ENCODE measurements at regions not wholly inside any gene's neighbourhood (a gene's known extent, or its start where the extent isn't known, plus 50 kb on each side); places are given as distances from the start of the nearest gene placed in this dataset.

- Mint-ChIP-seq H3K36me3 (no peaks in the 10 kb centered on the region), H3K27ac (no peak overlapping the region), H3K4me3 (no peak overlapping the region), H3K9me3 (peaks cover 0 to 3% (median 0%) of the 10 kb centered on the region in 8 donors), H3K4me1 (no peaks in the 10 kb centered on the region), H3K27me3 (no peaks in the 10 kb centered on the region)
- H3K9me3 ChIP-seq (ENCODE audit: control insufficient read depth in 1 of 2, low read length in 2 of 2): no peaks in the 10 kb centered on the region
- no peak overlapping the region for H3K27ac ChIP-seq (ENCODE audit: low read depth, low read length)
- no peaks in the 10 kb centered on the region for H3K4me1 ChIP-seq (ENCODE audit: insufficient read depth, low read length)
- H3K27me3 ChIP-seq (ENCODE audit: insufficient read depth, low read length): no peaks in the 10 kb centered on the region
- CTCF ChIA-PET (ENCODE audit: partially characterized antibody): interaction anchor here (1.2 kb wide), 1 partner anchor 9 kb away, joined by 3 read pairs; no protein-coding TSS in a partner anchor
- POLR2A ChIA-PET (ENCODE audit: partially characterized antibody): no interaction called here
- no peak overlapping the region for H3K4me3 ChIP-seq (ENCODE audit: low read length in 2 of 2)
- no peak for DNase-seq
- intact Hi-C loops (cut with micrococcal nuclease): no loop called here
- no peaks in the 10 kb centered on the region for H3K36me3 ChIP-seq (ENCODE audit: insufficient read depth, low read length)
Observed at GRCh38 chrX:39501822-39502221, 595.9 kb downstream of the BCOR start.

DNA sequence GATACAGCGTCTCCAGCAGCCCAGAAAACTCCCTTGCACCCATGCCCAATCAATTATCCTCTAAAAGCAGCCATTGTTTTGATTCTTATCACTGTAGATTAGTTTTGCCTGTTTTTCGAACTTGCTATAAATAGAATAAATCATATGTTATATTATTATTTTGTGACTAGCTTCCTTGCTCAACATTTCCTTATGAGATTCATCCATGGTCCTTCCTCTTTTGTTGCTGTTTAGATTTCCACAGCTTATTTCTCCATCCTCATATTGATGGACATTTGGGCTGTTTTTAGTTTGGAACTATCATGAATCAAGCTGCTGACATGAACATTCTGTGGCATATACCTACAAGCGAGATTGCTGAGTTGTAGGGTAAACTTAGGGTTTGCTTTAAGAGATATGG lies 595.3 kb downstream of the BCOR start:
- Histone ChIP-seq H3K27me3 (ENCODE audit: insufficient read depth, low read length) (no peaks in the 10 kb centered on the region), H3K9me3 (ENCODE audit: control insufficient read depth in 1 of 2, low read length in 2 of 2) (no peaks in the 10 kb centered on the region), H3K4me3 (ENCODE audit: low read length in 2 of 2) (no peak overlapping the region), H3K27ac (ENCODE audit: low read depth, low read length) (no peak overlapping the region), H3K4me1 (ENCODE audit: insufficient read depth, low read length) (no peaks in the 10 kb centered on the region), H3K36me3 (ENCODE audit: insufficient read depth, low read length) (no peaks in the 10 kb centered on the region)
- ChIA-PET POLR2A (ENCODE audit: partially characterized antibody) (no interaction called here), CTCF (ENCODE audit: partially characterized antibody) (no interaction called here)
- intact Hi-C loops (cut with micrococcal nuclease): no loop called here
- H3K27me3 Mint-ChIP-seq: no peaks in the 10 kb centered on the region
- peaks cover 0 to 3% (median 0%) of the 10 kb centered on the region in 8 donors for H3K9me3 Mint-ChIP-seq
- H3K4me3 Mint-ChIP-seq: no peak overlapping the region
- H3K27ac Mint-ChIP-seq: no peak overlapping the region
- no peaks in the 10 kb centered on the region for H3K4me1 Mint-ChIP-seq
- DNase-seq: no peak
- H3K36me3 Mint-ChIP-seq: no peaks in the 10 kb centered on the region

- Histone ChIP-seq H3K9me3 (ENCODE audit: control insufficient read depth in 1 of 2, low read length in 2 of 2) (no peaks in the 10 kb centered on the region), H3K4me3 (ENCODE audit: low read length in 2 of 2) (no peak overlapping the region), H3K4me1 (ENCODE audit: insufficient read depth, low read length) (no peaks in the 10 kb centered on the region), H3K27me3 (ENCODE audit: insufficient read depth, low read length) (no peaks in the 10 kb centered on the region), H3K27ac (ENCODE audit: low read depth, low read length) (no peak overlapping the region), H3K36me3 (ENCODE audit: insufficient read depth, low read length) (no peaks in the 10 kb centered on the region)
- no peak overlapping the region for H3K4me3 Mint-ChIP-seq
- peak overlapping the region in 1 of 7 donors; percentile 13 for H3K27ac Mint-ChIP-seq
- intact Hi-C loops (cut with micrococcal nuclease): no loop called here
- DNase-seq: no peak
- H3K27me3 Mint-ChIP-seq: no peaks in the 10 kb centered on the region
- H3K4me1 Mint-ChIP-seq: peaks cover 2 to 6% (median 4%) of the 10 kb centered on the region in 4 donors
- peaks cover 0 to 7% (median 5%) of the 10 kb centered on the region in 8 donors for H3K9me3 Mint-ChIP-seq
- POLR2A ChIA-PET (ENCODE audit: partially characterized antibody): no interaction called here
- CTCF ChIA-PET (ENCODE audit: partially characterized antibody): no interaction called here
- no peaks in the 10 kb centered on the region for H3K36me3 Mint-ChIP-seq
Observed at GRCh38 chrX:39504227-39504626, 593.5 kb downstream of the BCOR start.

DNA sequence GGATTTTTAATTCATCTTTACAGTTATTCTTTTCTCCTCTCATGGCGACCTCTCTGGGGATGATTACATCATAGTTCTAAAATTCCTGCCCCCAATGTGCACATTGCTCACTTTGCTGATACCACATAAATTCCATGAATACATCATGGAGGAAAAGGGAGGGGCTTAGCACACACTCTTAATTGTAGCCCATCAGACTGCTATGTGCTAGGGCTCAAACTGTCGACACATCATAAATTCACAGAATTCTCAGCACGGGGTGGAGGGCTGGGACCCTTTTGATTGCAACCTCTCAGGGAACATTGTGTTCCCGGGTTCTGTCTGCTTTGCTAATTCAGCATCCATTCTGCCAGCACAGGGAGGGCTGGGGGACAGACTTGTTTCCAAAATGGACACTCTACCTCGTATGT lies 592.9 kb downstream of the BCOR start:
- Histone ChIP-seq H3K36me3 (ENCODE audit: insufficient read depth, low read length) (no peaks in the 10 kb centered on the region), H3K27me3 (ENCODE audit: insufficient read depth, low read length) (no peaks in the 10 kb centered on the region), H3K4me1 (ENCODE audit: insufficient read depth, low read length) (no peaks in the 10 kb centered on the region), H3K9me3 (ENCODE audit: control insufficient read depth in 1 of 2, low read length in 2 of 2) (no peaks in the 10 kb centered on the region), H3K4me3 (ENCODE audit: low read length in 2 of 2) (no peak overlapping the region), H3K27ac (ENCODE audit: low read depth, low read length) (no peak overlapping the region)
- intact Hi-C loops (cut with micrococcal nuclease): no loop called here
- peaks cover 2 to 6% (median 4%) of the 10 kb centered on the region in 4 donors for H3K4me1 Mint-ChIP-seq
- no peaks in the 10 kb centered on the region for H3K36me3 Mint-ChIP-seq
- DNase-seq: no peak
- peaks cover 0 to 13% (median 11%) of the 10 kb centered on the region in 8 donors for H3K9me3 Mint-ChIP-seq
- H3K27ac Mint-ChIP-seq: no peak overlapping the region
- H3K27me3 Mint-ChIP-seq: no peaks in the 10 kb centered on the region
- H3K4me3 Mint-ChIP-seq: no peak overlapping the region
- POLR2A ChIA-PET (ENCODE audit: partially characterized antibody): no interaction called here
- CTCF ChIA-PET (ENCODE audit: partially characterized antibody): no interaction called here

- Histone ChIP-seq H3K4me1 (ENCODE audit: insufficient read depth, low read length) (no peaks in the 10 kb centered on the region), H3K27ac (ENCODE audit: low read depth, low read length) (no peak overlapping the region), H3K36me3 (ENCODE audit: insufficient read depth, low read length) (no peaks in the 10 kb centered on the region), H3K9me3 (ENCODE audit: control insufficient read depth in 1 of 2, low read length in 2 of 2) (no peaks in the 10 kb centered on the region), H3K27me3 (ENCODE audit: insufficient read depth, low read length) (no peaks in the 10 kb centered on the region), H3K4me3 (ENCODE audit: low read length in 2 of 2) (no peak overlapping the region)
- Mint-ChIP-seq H3K36me3 (no peaks in the 10 kb centered on the region), H3K4me1 (peaks cover 2 to 6% (median 4%) of the 10 kb centered on the region in 4 donors), H3K27ac (no peak overlapping the region), H3K4me3 (no peak overlapping the region), H3K9me3 (peaks cover 0 to 21% (median 16%) of the 10 kb centered on the region in 8 donors), H3K27me3 (no peaks in the 10 kb centered on the region)
- intact Hi-C loops (cut with micrococcal nuclease): no loop called here
- ChIA-PET CTCF (ENCODE audit: partially characterized antibody) (no interaction called here), POLR2A (ENCODE audit: partially characterized antibody) (no interaction called here)
- no peak for DNase-seq
Observed at GRCh38 chrX:39506131-39506530, 591.6 kb downstream of the BCOR start.

GRCh38 chrX:39507034-39507433 lies 590.7 kb downstream of the BCOR start:
- intact Hi-C loops (cut with micrococcal nuclease): no loop called here
- DNase-seq: no peak
- no peak overlapping the region for H3K4me3 Mint-ChIP-seq
- H3K27me3 Mint-ChIP-seq: no peaks in the 10 kb centered on the region
- H3K27ac ChIP-seq (ENCODE audit: low read depth, low read length): no peak overlapping the region
- no peaks in the 10 kb centered on the region for H3K9me3 ChIP-seq (ENCODE audit: control insufficient read depth in 1 of 2, low read length in 2 of 2)
- no peaks in the 10 kb centered on the region for H3K27me3 ChIP-seq (ENCODE audit: insufficient read depth, low read length)
- POLR2A ChIA-PET (ENCODE audit: partially characterized antibody): no interaction called here
- peak overlapping the region in 1 of 7 donors; percentile 8 for H3K27ac Mint-ChIP-seq
- H3K4me1 ChIP-seq (ENCODE audit: insufficient read depth, low read length): no peaks in the 10 kb centered on the region
- CTCF ChIA-PET (ENCODE audit: partially characterized antibody): no interaction called here
- H3K4me3 ChIP-seq (ENCODE audit: low read length in 2 of 2): no peak overlapping the region
- peaks cover 2 to 6% (median 4%) of the 10 kb centered on the region in 4 donors for H3K4me1 Mint-ChIP-seq
- no peaks in the 10 kb centered on the region for H3K36me3 ChIP-seq (ENCODE audit: insufficient read depth, low read length)
- H3K36me3 Mint-ChIP-seq: no peaks in the 10 kb centered on the region
- H3K9me3 Mint-ChIP-seq: peaks cover 0 to 21% (median 16%) of the 10 kb centered on the region in 8 donors

DNA sequence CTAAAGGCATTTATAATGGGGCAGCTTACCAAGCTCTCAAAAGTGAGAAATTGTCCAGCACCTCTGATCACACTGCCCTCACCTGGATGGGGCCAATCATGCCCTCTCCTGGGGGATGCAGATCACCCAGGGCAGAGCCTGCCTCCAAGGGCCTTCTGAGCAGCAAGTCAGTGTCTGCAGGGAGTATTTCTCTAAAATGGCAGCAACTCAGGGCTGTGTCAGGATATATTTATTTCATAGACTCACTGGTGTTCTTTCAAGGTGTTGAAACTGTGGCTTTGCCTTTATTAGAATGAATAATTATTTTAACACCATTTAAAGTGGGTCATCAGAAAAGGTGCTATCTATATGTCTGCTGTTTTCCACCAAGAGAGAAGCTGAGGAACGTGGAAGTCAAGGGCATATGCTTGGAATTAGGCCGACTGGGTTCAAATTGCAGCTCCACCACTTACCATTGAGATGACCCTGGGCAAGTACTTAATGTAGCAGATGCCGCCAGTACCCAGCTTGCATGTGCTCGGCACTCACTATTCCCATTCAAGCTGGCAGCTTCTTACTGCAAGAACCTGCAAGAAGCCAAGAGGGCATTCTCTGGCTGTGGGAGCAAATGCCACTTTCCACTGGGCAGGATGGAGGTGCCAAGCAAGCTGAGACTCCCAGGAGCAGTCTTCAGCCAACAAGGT lies 590.0 kb downstream of the BCOR start:
- no peaks in the 10 kb centered on the region for H3K27me3 ChIP-seq (ENCODE audit: insufficient read depth, low read length)
- H3K9me3 ChIP-seq (ENCODE audit: control insufficient read depth in 1 of 2, low read length in 2 of 2): no peaks in the 10 kb centered on the region
- H3K36me3 ChIP-seq (ENCODE audit: insufficient read depth, low read length): no peaks in the 10 kb centered on the region
- no peak overlapping the region for H3K27ac ChIP-seq (ENCODE audit: low read depth, low read length)
- H3K9me3 Mint-ChIP-seq: peaks cover 0 to 21% (median 16%) of the 10 kb centered on the region in 8 donors
- no peak overlapping the region for H3K27ac Mint-ChIP-seq
- H3K4me3 Mint-ChIP-seq: peak overlapping the region in 1 of 8 donors; percentile 22
- ChIA-PET CTCF (ENCODE audit: partially characterized antibody) (no interaction called here), POLR2A (ENCODE audit: partially characterized antibody) (no interaction called here)
- no peaks in the 10 kb centered on the region for H3K4me1 ChIP-seq (ENCODE audit: insufficient read depth, low read length)
- peaks cover 2 to 6% (median 4%) of the 10 kb centered on the region in 4 donors for H3K4me1 Mint-ChIP-seq
- no peaks in the 10 kb centered on the region for H3K36me3 Mint-ChIP-seq
- no peaks in the 10 kb centered on the region for H3K27me3 Mint-ChIP-seq
- intact Hi-C loops (cut with micrococcal nuclease): no loop called here
- no peak overlapping the region for H3K4me3 ChIP-seq (ENCODE audit: low read length in 2 of 2)
- no peak for DNase-seq

Data from CD4-positive, alpha-beta memory T cell (primary cell).